RKO (cell line): ENCODE measurements at regions not wholly inside any gene's neighbourhood (a gene's known extent, or its start where the extent isn't known, plus 50 kb on each side); places are given as distances from the start of the nearest gene placed in this dataset.

Source experiments
- DNase-seq: peaks from one replicate; pipeline ENCODE4 v3.0.0-alpha.2; 2016; ENCODE audit warnings: low spot score

- DNase-seq: no peak
These were observed 80.2 kb downstream of the ETS2 start for GRCh38 chr21:38885909-38886308.

GRCh38 chr21:38884440-38884839 lies 78.7 kb downstream of the ETS2 start:
- no peak for DNase-seq

GRCh38 chr21:38883142-38883541 lies 77.4 kb downstream of the ETS2 start:
- no peak for DNase-seq

GRCh38 chr21:38881131-38881530 lies 75.4 kb downstream of the ETS2 start:
- DNase-seq: no peak

- no peak for DNase-seq
These were observed 74.8 kb downstream of the ETS2 start for GRCh38 chr21:38880577-38880966.

- no peak for DNase-seq
These were observed 74.3 kb downstream of the ETS2 start for GRCh38 chr21:38879912-38880576.

GRCh38 chr21:38878379-38879179 lies 72.8 kb downstream of the ETS2 start:
- no peak for DNase-seq

- no peak for DNase-seq
These were observed 70.2 kb downstream of the ETS2 start for GRCh38 chr21:38875694-38876492.
